IMR-90 (cell line): ENCODE measurements at regions not wholly inside any gene's neighbourhood (a gene's known extent, or its start where the extent isn't known, plus 50 kb on each side); places are given as distances from the start of the nearest gene placed in this dataset.

Experiments used
- ATAC-seq: fragments of 200-7000 bp; cut with Tn5 transposase; 2 replicates; pipeline ENCODE4 v1.9.1; 2020; ENCODE audit warnings: low read depth, mild to moderate bottlenecking, moderate library complexity
- BruUV-seq: library from RNA; stranded (reverse); fragments of 400-500 nt; replicated peaks from 2 replicates; lab custom pipeline; 2021; lab: Mats Ljungman, UMichigan
- CTCF ChIA-PET: fragments of 300-600 bp; formaldehyde crosslinking; extraction: SDS; loops from one replicate; lab custom pipeline; 2021; ENCODE audit warnings: antibody characterized with exemption; lab: Yijun Ruan, JAX
- POLR2A ChIA-PET: fragments of 300-600 bp; sonication (Branson Sonifier 250); formaldehyde crosslinking; loops from one replicate; lab custom pipeline; 2022; ENCODE audit warnings: antibody characterized with exemption; ENCODE audit not compliant: unreplicated experiment; lab: Charles Lee
- DNase-seq: peaks from one replicate; pipeline ENCODE4 v3.0.0; 2013
- H2AFZ ChIP-seq: replicated peaks from 2 replicates; pipeline ENCODE3; 2013; ENCODE audit warnings: low read length, mild to moderate bottlenecking; ENCODE audit not compliant: poor library complexity
- H2AK5ac ChIP-seq: 2 replicates; pipeline ENCODE4 v1.6.1; 2013; ENCODE audit warnings: low read depth, low read length, inconsistent platforms
- H2AK9ac ChIP-seq: replicated peaks from 2 replicates; pipeline ENCODE3; 2013; ENCODE audit warnings: mild to moderate bottlenecking, low read depth, low read length, moderate library complexity; ENCODE audit not compliant: poor library complexity
- H2BK120ac ChIP-seq: 2 replicates; pipeline ENCODE4 v1.6.1; 2013; ENCODE audit warnings: low read depth, low read length, inconsistent platforms
- H2BK15ac ChIP-seq: 3 replicates; pipeline ENCODE4 v1.6.1; 2013; ENCODE audit warnings: low read depth, low read length, inconsistent platforms
- H2BK20ac ChIP-seq: 2 replicates; pipeline ENCODE4 v1.6.1; 2013; ENCODE audit warnings: low read depth, mild to moderate bottlenecking, inconsistent platforms, low read length, moderate library complexity
- H2BK5ac ChIP-seq: 2 replicates; pipeline ENCODE4 v1.6.1; 2013; ENCODE audit warnings: mild to moderate bottlenecking, low read depth, low read length, inconsistent platforms; ENCODE audit not compliant: poor library complexity, severe bottlenecking
- H3K14ac ChIP-seq: replicated peaks from 2 replicates; pipeline ENCODE4 v1.6.1; 2013; ENCODE audit warnings: low read depth, low read length, inconsistent platforms
- H3K18ac ChIP-seq: 2 replicates; pipeline ENCODE4 v1.6.1; 2013; ENCODE audit warnings: low read depth, low read length, control low read depth
- H3K23ac ChIP-seq: 2 replicates; pipeline ENCODE4 v1.6.1; 2013; ENCODE audit warnings: low read depth, low read length, inconsistent platforms
- H3K27ac ChIP-seq: 2 replicates; pipeline ENCODE4 v1.5.1; 2013; ENCODE audit warnings: mild to moderate bottlenecking, control low read depth, low read length; ENCODE audit not compliant: insufficient read depth
- H3K27me3 ChIP-seq: 2 replicates; pipeline ENCODE4 v1.6.1; 2013; ENCODE audit warnings: low read length; ENCODE audit not compliant: control insufficient read depth, insufficient read depth
- H3K36me3 ChIP-seq: 2 replicates; pipeline ENCODE4 v1.6.1; 2013; ENCODE audit warnings: low read length, mixed read lengths; ENCODE audit not compliant: control insufficient read depth, insufficient read depth
- H3K4ac ChIP-seq: 2 replicates; pipeline ENCODE4 v1.6.1; 2013; ENCODE audit warnings: low read depth, low read length, inconsistent platforms
- H3K4me1 ChIP-seq: 2 replicates; pipeline ENCODE4 v1.6.1; 2013; ENCODE audit warnings: low read length, mixed read lengths; ENCODE audit not compliant: control insufficient read depth, insufficient read depth
- H3K4me2 ChIP-seq: 2 replicates; pipeline ENCODE4 v1.6.1; 2013; ENCODE audit warnings: low read depth, mild to moderate bottlenecking, control low read depth, low read length, moderate library complexity
- H3K4me3 ChIP-seq: 2 replicates; pipeline ENCODE4 v1.5.1; 2013; ENCODE audit warnings: low read depth, mild to moderate bottlenecking, control low read depth, low read length, moderate library complexity; ENCODE audit not compliant: insufficient read depth
- H3K56ac ChIP-seq: 2 replicates; pipeline ENCODE4 v1.6.1; 2013; ENCODE audit warnings: low read length, inconsistent platforms; ENCODE audit not compliant: insufficient read depth; ENCODE audit errors: extremely low read depth
- H3K79me1 ChIP-seq, 2 experiments: 2 replicates each; pipeline ENCODE4 v1.6.1; 2013; ENCODE audit warnings: low read length in 2 of 2, inconsistent platforms in 1 of 2, low read depth in 1 of 2
- H3K9ac ChIP-seq: 2 replicates; pipeline ENCODE4 v1.6.1; 2013; ENCODE audit warnings: low read depth, low read length, control low read depth
- H3K9me1 ChIP-seq: 2 replicates; pipeline ENCODE4 v1.6.1; 2013; ENCODE audit warnings: low read length, inconsistent platforms; ENCODE audit not compliant: insufficient read depth
- H3K9me3 ChIP-seq: 2 replicates; pipeline ENCODE4 v1.6.1; 2013; ENCODE audit warnings: low read length; ENCODE audit not compliant: control insufficient read depth, insufficient read depth
- H4K20me1 ChIP-seq: 2 replicates; pipeline ENCODE4 v1.6.1; 2013; ENCODE audit warnings: low read length, inconsistent platforms; ENCODE audit not compliant: insufficient read depth
- H4K5ac ChIP-seq: 2 replicates; pipeline ENCODE4 v1.6.1; 2013; ENCODE audit warnings: mild to moderate bottlenecking, low read depth, low read length, control low read depth
- H4K8ac ChIP-seq, 2 experiments: 2 replicates each; pipeline ENCODE4 v1.6.1; 2013; ENCODE audit warnings: low read depth in 2 of 2, low read length in 2 of 2, control low read depth in 1 of 2, inconsistent platforms in 1 of 2
- H4K91ac ChIP-seq: 2 replicates; pipeline ENCODE4 v1.6.1; 2013; ENCODE audit warnings: low read depth, low read length, inconsistent platforms; ENCODE audit not compliant: insufficient read depth
- MAFK ChIP-seq: IDR thresholded peaks from 2 replicates; pipeline ENCODE4 v1.6.1; 2012; ENCODE audit warnings: low read depth, low read length, improper control_type of control experiment
- MAZ ChIP-seq: IDR thresholded peaks from 2 replicates; pipeline ENCODE4 v1.6.1; 2012; ENCODE audit warnings: low read depth, mild to moderate bottlenecking, low read length, improper control_type of control experiment, moderate library complexity, borderline replicate concordance
- POLR2A ChIP-seq: IDR thresholded peaks from 2 replicates; pipeline ENCODE4 v1.6.1; 2012; ENCODE audit warnings: mild to moderate bottlenecking, low read depth, low read length
- RCOR1 ChIP-seq: IDR thresholded peaks from 2 replicates; pipeline ENCODE4 v1.6.1; 2012; ENCODE audit warnings: mild to moderate bottlenecking, low read length, improper control_type of control experiment; ENCODE audit not compliant: insufficient replicate concordance
- SMC3 ChIP-seq: fragments of 150-350 bp; IDR thresholded peaks from 2 replicates; pipeline ENCODE4 v1.6.1; 2016; ENCODE audit warnings: low read depth, mild to moderate bottlenecking, antibody characterized with exemption, low read length, moderate library complexity
- WGBS, 2 experiments: methylation state at CpG; one replicate each; pipeline versions ENCODE4 v1.1.5 to v1.1.7; 2013; ENCODE audit warnings: missing lambda C conversion rate in 2 of 2; ENCODE audit not compliant: insufficient read length in 1 of 2; ENCODE audit errors: extremely low coverage in 2 of 2; 5-methylcytosine and 5-hydroxymethylcytosine counted together
- dilution Hi-C: fragments of 300-500 bp; cut with HindIII; formaldehyde crosslinking; loops from one replicate; pipeline ENCODE4 v1.14.3; 2018; ENCODE audit warnings: low sequenced_read_pairs; ENCODE audit not compliant: unreplicated experiment
- in situ Hi-C: fragments of 300-500 bp; cut with MboI; formaldehyde crosslinking; loops from 3 replicates; pipeline ENCODE4 v1.14.3; 2019; ENCODE audit warnings: low sequenced_read_pairs, inconsistent platforms, mixed read lengths
- intact Hi-C: fragments of 100-400 bp; cut with micrococcal nuclease; formaldehyde crosslinking; loops from 2 replicates; pipeline ENCODE4 v1.10.0; 2022

DNA sequence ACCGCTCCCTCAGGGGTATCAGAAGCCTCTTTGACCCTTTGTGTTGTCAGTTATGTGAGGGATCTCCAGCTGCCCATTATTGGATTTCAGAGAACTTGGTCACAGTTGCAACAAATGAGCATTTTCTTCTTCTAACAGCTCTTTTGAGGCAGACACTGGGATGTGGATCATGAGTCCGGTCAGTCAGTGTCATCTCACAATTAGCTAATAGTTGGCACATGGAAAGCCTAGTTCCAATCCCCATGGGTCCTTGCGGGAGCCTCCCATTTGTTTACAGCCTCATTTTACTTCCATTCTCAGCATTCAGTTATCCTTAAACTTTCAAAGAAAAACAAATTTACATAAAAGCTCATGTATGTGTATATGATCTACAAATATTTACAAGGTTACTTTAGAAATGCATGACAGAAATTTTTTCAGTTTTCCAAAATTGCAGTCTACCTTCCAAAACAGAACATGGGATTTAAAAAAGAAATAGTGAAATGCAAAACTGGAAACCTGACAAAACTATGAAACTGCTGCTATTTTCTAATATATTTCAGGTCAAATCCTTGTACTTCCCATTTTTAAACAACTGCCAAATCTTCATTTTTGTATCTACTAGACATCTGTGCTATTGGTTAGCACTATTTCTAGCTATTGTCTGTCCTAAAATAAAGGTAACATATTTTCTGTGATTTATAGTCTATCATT, 547.1 kb upstream of the ZEB2 start (continued):
- TF ChIP-seq SMC3 = no peak

DNA sequence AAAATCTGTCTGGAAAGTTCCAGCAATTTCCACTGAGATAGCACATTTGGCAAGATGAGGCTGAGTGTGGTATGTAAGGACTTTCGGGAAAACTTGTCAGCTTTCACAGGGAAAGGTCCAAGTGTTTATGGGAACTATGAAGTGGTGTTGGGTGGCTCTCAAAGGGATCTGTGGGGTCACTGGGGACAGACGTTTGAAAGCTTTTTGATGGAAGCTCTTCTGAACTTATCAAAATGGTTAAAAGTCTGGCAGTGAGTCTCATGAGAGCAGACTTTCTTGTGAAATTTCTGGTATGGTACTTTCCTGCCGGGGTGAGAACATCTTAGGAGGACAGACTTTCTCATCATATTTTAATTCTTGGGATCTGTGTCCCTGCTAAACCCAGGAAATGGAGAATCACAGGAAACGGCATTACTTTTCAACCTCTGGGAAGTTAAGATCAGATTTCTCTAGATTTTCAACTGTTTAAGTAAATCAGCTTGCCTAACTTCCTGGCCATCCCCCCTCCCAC, 546.3 kb upstream of the ZEB2 start:
- Histone ChIP-seq H3K9ac (no peak overlapping the region), H2BK20ac (peak overlapping the region; percentile 20; the same call in 1 of the 2 replicates), H3K23ac (no peak overlapping the region), H3K27me3 (no peaks in the 10 kb centered on the region), H2BK120ac (0 out of 2 replicates have a peak overlapping the region, but pooled peaks have one; percentile 9), H3K9me3 (no peaks in the 10 kb centered on the region), H3K4me3 (no peak overlapping the region), H2BK5ac (no peak overlapping the region), H2BK15ac (no peak overlapping the region), H3K36me3 (no peaks in the 10 kb centered on the region), H3K9me1 (no peaks in the 10 kb centered on the region), H4K8ac (peak overlapping the region; percentile 45 to 53; a peak in 1 of 4 replicates), H4K20me1 (no peaks in the 10 kb centered on the region), H2AK9ac (no peak overlapping the region), H3K4ac (no peak overlapping the region), H4K5ac (peak overlapping the region; percentile 82), H2AK5ac (no peak overlapping the region), H3K4me1 (peaks cover 8% of the 10 kb centered on the region), H3K56ac (no peak overlapping the region), H3K79me1 (no peaks in the 10 kb centered on the region), H3K14ac (0 out of 2 replicates have a peak overlapping the region, but pooled peaks have one; percentile 41), H3K18ac (peak overlapping the region; percentile 94), H3K27ac (no peak overlapping the region), H3K4me2 (0 out of 2 replicates have a peak overlapping the region, but pooled peaks have one; percentile 37), H4K91ac (no peak overlapping the region), H2AFZ (no peak overlapping the region)
- in situ Hi-C loops = no loop called here
- intact Hi-C loops = no loop called here
- ATAC-seq = no peak
- TF ChIP-seq POLR2A (no peak), RCOR1 (no peak), MAFK (no peak), MAZ (no peak)
- dilution Hi-C loops = no loop called here
- no TSS peak for BruUV-seq
- POLR2A ChIA-PET = no interaction called here
- peak; percentile 5 for DNase-seq
- CTCF ChIA-PET = no interaction called here
- 36% methylated on average over 2 of the region's 4 CpGs; no CpG with 5 or more reads in 1 of the 2 experiments for WGBS, 2 experiments
